ENCODE measurements at regions not wholly inside any gene's neighbourhood (a gene's known extent, or its start where the extent isn't known, plus 50 kb on each side); places are given as distances from the start of the nearest gene placed in this dataset.

- Histone ChIP-seq H3K27me3 (ENCODE audit: control insufficient read depth, insufficient read depth, low read length) (no peaks in the 10 kb centered on the region), H3K36me3 (ENCODE audit: control insufficient read depth, insufficient read depth, low read length) (no peaks in the 10 kb centered on the region), H3K4me3 (ENCODE audit: low read depth, low read length) (no peak overlapping the region)
- no peak for DNase-seq (ENCODE audit: low read depth)
- TF ChIP-seq CTCF (IDR thresholded peaks at IDR 0.05; ENCODE audit: insufficient read depth, low read length, poor library complexity, severe bottlenecking): no peak
These were observed 91.1 kb upstream of the GNAZ start for GRCh38 chr22:22979121-22979724.

- no peak for DNase-seq (ENCODE audit: low read depth)
- H3K36me3 ChIP-seq (ENCODE audit: control insufficient read depth, insufficient read depth, low read length): no peaks in the 10 kb centered on the region
- TF ChIP-seq CTCF (IDR thresholded peaks at IDR 0.05; ENCODE audit: insufficient read depth, low read length, poor library complexity, severe bottlenecking): no peak
- no peak overlapping the region for H3K4me3 ChIP-seq (ENCODE audit: low read depth, low read length)
- H3K27me3 ChIP-seq (ENCODE audit: control insufficient read depth, insufficient read depth, low read length): no peaks in the 10 kb centered on the region
These were observed 90.4 kb upstream of the GNAZ start for GRCh38 chr22:22979954-22980353.

- no peaks in the 10 kb centered on the region for H3K36me3 ChIP-seq (ENCODE audit: control insufficient read depth, insufficient read depth, low read length)
- no peak overlapping the region for H3K4me3 ChIP-seq (ENCODE audit: low read depth, low read length)
- H3K27me3 ChIP-seq (ENCODE audit: control insufficient read depth, insufficient read depth, low read length): no peaks in the 10 kb centered on the region
- TF ChIP-seq CTCF (IDR thresholded peaks at IDR 0.05; ENCODE audit: insufficient read depth, low read length, poor library complexity, severe bottlenecking): no peak
- no peak for DNase-seq (ENCODE audit: low read depth)
These were observed 88.4 kb upstream of the GNAZ start for GRCh38 chr22:22981670-22982571.

GRCh38 chr22:22982616-22983015 lies 87.7 kb upstream of the GNAZ start:
- no peak for TF ChIP-seq CTCF (IDR thresholded peaks at IDR 0.05; ENCODE audit: insufficient read depth, low read length, poor library complexity, severe bottlenecking)
- Histone ChIP-seq H3K27me3 (ENCODE audit: control insufficient read depth, insufficient read depth, low read length) (no peaks in the 10 kb centered on the region), H3K36me3 (ENCODE audit: control insufficient read depth, insufficient read depth, low read length) (no peaks in the 10 kb centered on the region), H3K4me3 (ENCODE audit: low read depth, low read length) (no peak overlapping the region)
- DNase-seq (ENCODE audit: low read depth): no peak

- DNase-seq (ENCODE audit: low read depth): no peak
- no peaks in the 10 kb centered on the region for H3K36me3 ChIP-seq (ENCODE audit: control insufficient read depth, insufficient read depth, low read length)
- H3K27me3 ChIP-seq (ENCODE audit: control insufficient read depth, insufficient read depth, low read length): no peaks in the 10 kb centered on the region
- H3K4me3 ChIP-seq (ENCODE audit: low read depth, low read length): no peak overlapping the region
- TF ChIP-seq CTCF (IDR thresholded peaks at IDR 0.05; ENCODE audit: insufficient read depth, low read length, poor library complexity, severe bottlenecking): no peak
These were observed 87.2 kb upstream of the GNAZ start for GRCh38 chr22:22983123-22983522.

Measured in kidney epithelial cell (primary cell).